Esophagus squamous epithelium (tissue), 4 donors: ENCODE measurements at regions not wholly inside any gene's neighbourhood (a gene's known extent, or its start where the extent isn't known, plus 50 kb on each side); places are given as distances from the start of the nearest gene placed in this dataset.

Source experiments
- CTCF ChIP-seq, 6 experiments: fragments of 450-650 bp in 4 of 6; fragments of 200-600 bp in 2 of 6; sonication (generic) in 2 of 6; IDR thresholded peaks; one replicate each; pipeline ENCODE4 v1.5.1; 2016 to 2019; ENCODE audit warnings: antibody characterized with exemption in 6 of 6, mild to moderate bottlenecking in 4 of 6, moderate library complexity in 4 of 6
- POLR2A ChIP-seq, 4 donors: fragments of 450-650 bp; IDR thresholded peaks; one replicate each; pipeline ENCODE4 v1.6.1; 2017; ENCODE audit warnings: antibody characterized with exemption in 4 of 4, mild to moderate bottlenecking in 4 of 4, moderate library complexity in 3 of 4

GRCh38 chr5:5546408-5546807 is 123.9 kb downstream of the ICE1 start:
- no peak for TF ChIP-seq CTCF (IDR thresholded peaks at IDR 0.05)
- TF ChIP-seq POLR2A (IDR thresholded peaks at IDR 0.05), result no peak
